Liver (tissue), 8 donors: ENCODE measurements at regions not wholly inside any gene's neighbourhood (a gene's known extent, or its start where the extent isn't known, plus 50 kb on each side); places are given as distances from the start of the nearest gene placed in this dataset.

ENCODE experiments used
- DNase-seq: peaks from one replicate; pipeline ENCODE4 v3.0.0-alpha.2; 2017; ENCODE audit warnings: low spot score
- H3K27ac ChIP-seq, 2 donors: one replicate each; pipeline ENCODE4 v1.7.0; 2013; ENCODE audit warnings: inconsistent platforms in 2 of 2, low read length in 2 of 2, control low read depth in 1 of 2, low read depth in 1 of 2, mild to moderate bottlenecking in 1 of 2
- H3K27me3 ChIP-seq, 4 donors: one replicate each; pipeline versions ENCODE4 v1.6.1 to v1.7.0; 2013; ENCODE audit warnings: low read length in 3 of 4, inconsistent platforms in 1 of 4, mild to moderate bottlenecking in 1 of 4, moderate library complexity in 1 of 4; ENCODE audit not compliant: control insufficient read depth in 4 of 4, insufficient read depth in 4 of 4
- H3K36me3 ChIP-seq, 4 donors: one replicate each; pipeline versions ENCODE4 v1.6.1 to v1.7.0; 2013; ENCODE audit warnings: low read length in 3 of 4, mild to moderate bottlenecking in 3 of 4, low read depth in 1 of 4, moderate library complexity in 1 of 4; ENCODE audit not compliant: control insufficient read depth in 4 of 4, insufficient read depth in 3 of 4
- H3K4me1 ChIP-seq, 4 donors: one replicate each; pipeline versions ENCODE4 v1.6.1 to v1.7.0; 2013; ENCODE audit warnings: low read length in 3 of 4, mild to moderate bottlenecking in 3 of 4, moderate library complexity in 1 of 4; ENCODE audit not compliant: control insufficient read depth in 4 of 4, insufficient read depth in 4 of 4
- H3K4me3 ChIP-seq, 3 donors: one replicate each; pipeline versions ENCODE4 v1.6.1 to v1.7.0; 2013; ENCODE audit warnings: low read length in 3 of 3, control low read depth in 1 of 3, low read depth in 1 of 3, mild to moderate bottlenecking in 1 of 3
- H3K9ac ChIP-seq, 2 donors: one replicate each; pipeline ENCODE4 v1.7.0; 2013; ENCODE audit warnings: low read length in 2 of 2, mild to moderate bottlenecking in 2 of 2, moderate library complexity in 2 of 2, control low read depth in 1 of 2, low read depth in 1 of 2
- H3K9me3 ChIP-seq, 4 donors: one replicate each; pipeline versions ENCODE4 v1.6.1 to v1.7.0; 2013; ENCODE audit warnings: low read length in 3 of 4; ENCODE audit not compliant: control insufficient read depth in 4 of 4
- ATF3 ChIP-seq: IDR thresholded peaks from 2 replicates; pipeline ENCODE4 v1.6.1; 2016; ENCODE audit warnings: antibody characterized with exemption
- CTCF ChIP-seq: fragments of 150-350 bp; IDR thresholded peaks from 2 replicates; pipeline ENCODE4 v1.5.1; 2017; ENCODE audit warnings: improper control_type of control experiment, low read depth, low read length; ENCODE audit not compliant: missing input control
- FOXA2 ChIP-seq: IDR thresholded peaks from 2 replicates; pipeline ENCODE4 v1.6.1; 2016; ENCODE audit warnings: antibody characterized with exemption
- GABPA ChIP-seq, 2 donors: IDR thresholded peaks in 1 of 2; conservative IDR thresholded peaks in 1 of 2; 2 replicates each; pipeline ENCODE4 v1.6.1; 2016; ENCODE audit warnings: antibody characterized with exemption in 2 of 2, mild to moderate bottlenecking in 1 of 2, moderate library complexity in 1 of 2
- HNF4A ChIP-seq, 2 donors: conservative IDR thresholded peaks; 2 replicates each; pipeline ENCODE4 v1.6.1; 2016; ENCODE audit warnings: antibody characterized with exemption in 2 of 2, mild to moderate bottlenecking in 2 of 2
- HNF4G ChIP-seq: IDR thresholded peaks from 2 replicates; pipeline ENCODE4 v1.6.1; 2016; ENCODE audit warnings: antibody characterized with exemption
- JUND ChIP-seq, 2 donors: IDR thresholded peaks; 2 replicates each; pipeline ENCODE4 v1.6.1; 2016; ENCODE audit warnings: antibody characterized with exemption in 2 of 2
- RAD21 ChIP-seq, 2 donors: IDR thresholded peaks; 2 replicates each; pipeline ENCODE4 v1.6.1; 2016; ENCODE audit warnings: antibody characterized with exemption in 2 of 2, mild to moderate bottlenecking in 2 of 2
- REST ChIP-seq: IDR thresholded peaks from 2 replicates; pipeline ENCODE4 v1.6.1; 2016; ENCODE audit warnings: antibody characterized with exemption, mild to moderate bottlenecking
- RXRA ChIP-seq, 2 donors: IDR thresholded peaks; 2 replicates each; pipeline ENCODE4 v1.6.1; 2017 to 2018; ENCODE audit warnings: antibody characterized with exemption in 2 of 2, mild to moderate bottlenecking in 1 of 2
- SP1 ChIP-seq: IDR thresholded peaks from 2 replicates; pipeline ENCODE4 v1.6.1; 2018; ENCODE audit warnings: antibody characterized with exemption, mild to moderate bottlenecking
- TAF1 ChIP-seq: conservative IDR thresholded peaks from 2 replicates; pipeline ENCODE4 v1.6.1; 2016; ENCODE audit warnings: antibody characterized with exemption, mild to moderate bottlenecking
- YY1 ChIP-seq: IDR thresholded peaks from 2 replicates; pipeline ENCODE4 v1.6.1; 2016; ENCODE audit warnings: antibody characterized with exemption, mild to moderate bottlenecking
- ZBTB33 ChIP-seq: IDR thresholded peaks from 2 replicates; pipeline ENCODE4 v1.6.1; 2016; ENCODE audit warnings: antibody characterized with exemption
- WGBS: extraction: QIAGEN DNeasy Blood & Tissue Kit; methylation state at CpG from one replicate; pipeline ENCODE4 v1.1.7; 2013; 5-methylcytosine and 5-hydroxymethylcytosine counted together
- donor health status: healthy.
- donor health status: healthy.
- donor health status: healthy.
- donor health status: healthy.
- donor health status: healthy.

- DNase-seq = no peak
- 42% methylated on average over 1 of the region's 1 CpG for WGBS
- H3K36me3 ChIP-seq = no peaks in the 10 kb centered on the region
- H3K4me1 ChIP-seq = peaks cover 0 to 2% (median 0%) of the 10 kb centered on the region in 4 donors
- H3K27me3 ChIP-seq = no peaks in the 10 kb centered on the region
- H3K27ac ChIP-seq = no peak overlapping the region
- H3K9ac ChIP-seq = no peak overlapping the region
- no peaks in the 10 kb centered on the region for H3K9me3 ChIP-seq
- no peak for TF ChIP-seq REST
- no peak for TF ChIP-seq RAD21 (IDR thresholded peaks at IDR 0.05)
- TF ChIP-seq RXRA (IDR thresholded peaks at IDR 0.05) = peak; percentile 28 to 31
- TF ChIP-seq CTCF = no peak
- TF ChIP-seq ATF3 = no peak
- no peak for TF ChIP-seq SP1
- no peak for TF ChIP-seq ZBTB33
- TF ChIP-seq HNF4A (conservative IDR thresholded peaks at IDR 0.05) = peak; percentile 85
- TF ChIP-seq YY1 = peak; percentile 25
- peak; percentile 34 to 58 for TF ChIP-seq JUND (IDR thresholded peaks at IDR 0.05)
- no peak for TF ChIP-seq FOXA2
- TF ChIP-seq HNF4G = peak; percentile 17
- no peak overlapping the region for H3K4me3 ChIP-seq
These were observed 310.9 kb upstream of the KCNJ16 start for GRCh38 chr17:69764146-69764545.

- no peak overlapping the region for H3K4me3 ChIP-seq
- no peaks in the 10 kb centered on the region for H3K36me3 ChIP-seq
- H3K27me3 ChIP-seq = no peaks in the 10 kb centered on the region
- DNase-seq = no peak
- 81% methylated on average over 4 of the region's 4 CpGs for WGBS
- TF ChIP-seq SP1 (no peak), ZBTB33 (no peak), YY1 (no peak), ATF3 (no peak), GABPA (IDR thresholded peaks at IDR 0.05 in 1 of 2, conservative IDR thresholded peaks at IDR 0.05 in 1 of 2) (no peak), TAF1 (no peak)
- H3K9ac ChIP-seq = no peak overlapping the region
- no peaks in the 10 kb centered on the region for H3K4me1 ChIP-seq
- H3K9me3 ChIP-seq = no peaks in the 10 kb centered on the region
- H3K27ac ChIP-seq = no peak overlapping the region
These were observed 306.0 kb upstream of the KCNJ16 start for GRCh38 chr17:69769050-69769449.
